Keratinocyte (primary cell): ENCODE measurements at regions not wholly inside any gene's neighbourhood (a gene's known extent, or its start where the extent isn't known, plus 50 kb on each side); places are given as distances from the start of the nearest gene placed in this dataset.

Source experiments
- DNase-seq: peaks from one replicate; pipeline ENCODE4 v3.0.0-alpha.2; 2011; ENCODE audit warnings: low read depth, missing footprints, low spot score
- FAIRE-seq: peaks from 2 replicates; lab custom pipeline; 2011; peaks lifted over from hg19 to GRCh38; lab: Jason Lieb, UNC
- H2AFZ ChIP-seq: 2 replicates; pipeline ENCODE4 v1.6.0; 2012; ENCODE audit warnings: low read length, control low read depth, inconsistent platforms; ENCODE audit not compliant: control insufficient read depth
- H3K27ac ChIP-seq: 2 replicates; pipeline ENCODE4 v1.5.1; 2011; ENCODE audit warnings: low read length; ENCODE audit not compliant: control insufficient read depth, insufficient read depth
- H3K27me3 ChIP-seq: 3 replicates; pipeline ENCODE4 v1.6.0; 2011; ENCODE audit warnings: low read length; ENCODE audit not compliant: control insufficient read depth, insufficient read depth; ENCODE audit errors: extremely low read depth
- H3K36me3 ChIP-seq, 2 experiments: 2 replicates in 1 of 2; 3 replicates in 1 of 2; pipeline ENCODE4 v1.5.1; 2011; ENCODE audit warnings: low read length in 2 of 2, mild to moderate bottlenecking in 1 of 2; ENCODE audit not compliant: control insufficient read depth in 2 of 2, insufficient read depth in 2 of 2; ENCODE audit errors: extremely low read depth in 1 of 2
- H3K4me1 ChIP-seq: 3 replicates; pipeline ENCODE4 v1.5.1; 2011; ENCODE audit warnings: low read length; ENCODE audit not compliant: control insufficient read depth, insufficient read depth; ENCODE audit errors: extremely low read depth
- H3K4me2 ChIP-seq: 3 replicates; pipeline ENCODE4 v1.6.0; 2011; ENCODE audit warnings: low read depth, low read length; ENCODE audit not compliant: control insufficient read depth, insufficient read depth; ENCODE audit errors: extremely low read depth
- H3K4me3 ChIP-seq, 3 experiments: fragments of 200-600 bp in 1 of 3; sonication (generic) in 1 of 3; 2 replicates in 2 of 3; 3 replicates in 1 of 3; pipeline ENCODE4 v1.5.1; 2011 to 2016; ENCODE audit warnings: low read length in 3 of 3, mild to moderate bottlenecking in 3 of 3, control low read depth in 2 of 3, inconsistent platforms in 1 of 3, low read depth in 1 of 3, mixed read lengths in 1 of 3, mixed run types in 1 of 3, moderate library complexity in 1 of 3; ENCODE audit not compliant: control insufficient read depth in 2 of 3, insufficient read depth in 2 of 3; ENCODE audit errors: extremely low read depth in 1 of 3
- H3K79me2 ChIP-seq: 2 replicates; pipeline ENCODE4 v1.6.0; 2012; ENCODE audit warnings: low read length; ENCODE audit not compliant: control insufficient read depth, insufficient read depth
- H3K9ac ChIP-seq: 3 replicates; pipeline ENCODE4 v1.6.0; 2011; ENCODE audit warnings: low read length; ENCODE audit not compliant: control insufficient read depth, insufficient read depth; ENCODE audit errors: extremely low read depth
- H3K9me1 ChIP-seq: 3 replicates; pipeline ENCODE4 v1.6.0; 2011; ENCODE audit warnings: low read length; ENCODE audit not compliant: control insufficient read depth, insufficient read depth; ENCODE audit errors: extremely low read depth
- H3K9me3 ChIP-seq: 2 replicates; pipeline ENCODE4 v1.5.1; 2012; ENCODE audit warnings: low read depth, low read length; ENCODE audit not compliant: control insufficient read depth
- H4K20me1 ChIP-seq: 3 replicates; pipeline ENCODE4 v1.6.0; 2011; ENCODE audit warnings: low read length; ENCODE audit not compliant: control insufficient read depth, insufficient read depth; ENCODE audit errors: extremely low read depth
- EZH2 ChIP-seq: IDR thresholded peaks from one replicate; pipeline ENCODE4 v1.6.1; 2012; ENCODE audit warnings: inconsistent platforms, mild to moderate bottlenecking, low read length, moderate library complexity
- dilution Hi-C: fragments of 300-500 bp; cut with MboI; formaldehyde crosslinking; loops from one replicate; pipeline ENCODE4 v1.7.0; 2020; ENCODE audit warnings: low sequenced_read_pairs; ENCODE audit not compliant: extremely low pct_ligation_motif_present
- TF ChIP-seq, protein P1 (sequence below), 3 experiments: IDR thresholded peaks in 1 of 3; conservative IDR thresholded peaks in 1 of 3; optimal IDR thresholded peaks in 1 of 3; 2 replicates in 2 of 3; 3 replicates in 1 of 3; pipeline versions ENCODE3 to v1.5.1; 2011; ENCODE audit warnings: low read length in 3 of 3, mild to moderate bottlenecking in 3 of 3, moderate library complexity in 2 of 3, control low read depth in 1 of 3, inconsistent platforms in 1 of 3; ENCODE audit not compliant: insufficient read depth in 2 of 3; ENCODE audit errors: extremely low read depth in 1 of 3

DNA sequence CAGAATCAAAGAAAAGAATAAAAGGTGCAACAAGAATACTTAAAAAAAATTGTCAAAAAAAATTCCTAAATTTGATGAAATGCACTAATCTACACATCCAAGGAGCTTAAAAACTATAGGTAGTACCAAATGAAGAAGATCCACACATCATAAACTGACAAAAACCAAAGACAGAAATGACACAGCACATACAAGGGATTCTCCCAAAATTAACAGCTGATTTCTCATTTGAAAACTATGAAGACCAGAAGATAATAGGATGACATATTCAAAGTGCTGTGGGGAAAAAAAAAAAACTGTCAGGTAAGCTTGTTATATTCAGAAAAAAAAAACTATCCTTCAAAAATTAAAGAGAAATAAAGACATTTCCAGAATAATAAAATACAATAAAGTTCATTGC is 618.2 kb downstream of the TNS3 start:
- no peak for FAIRE-seq
- no peak overlapping the region for H3K9ac ChIP-seq
- no peaks in the 10 kb centered on the region for H3K36me3 ChIP-seq
- no peak overlapping the region for H3K4me3 ChIP-seq
- dilution Hi-C loops = no loop called here
- H3K27me3 ChIP-seq = no peaks in the 10 kb centered on the region
- no peaks in the 10 kb centered on the region for H3K9me1 ChIP-seq
- H3K4me2 ChIP-seq = no peak overlapping the region
- no peaks in the 10 kb centered on the region for H3K79me2 ChIP-seq
- DNase-seq = no peak
- H3K27ac ChIP-seq = no peak overlapping the region
- H4K20me1 ChIP-seq = no peaks in the 10 kb centered on the region
- no peak for TF ChIP-seq EZH2
- TF ChIP-seq, protein P1, sequence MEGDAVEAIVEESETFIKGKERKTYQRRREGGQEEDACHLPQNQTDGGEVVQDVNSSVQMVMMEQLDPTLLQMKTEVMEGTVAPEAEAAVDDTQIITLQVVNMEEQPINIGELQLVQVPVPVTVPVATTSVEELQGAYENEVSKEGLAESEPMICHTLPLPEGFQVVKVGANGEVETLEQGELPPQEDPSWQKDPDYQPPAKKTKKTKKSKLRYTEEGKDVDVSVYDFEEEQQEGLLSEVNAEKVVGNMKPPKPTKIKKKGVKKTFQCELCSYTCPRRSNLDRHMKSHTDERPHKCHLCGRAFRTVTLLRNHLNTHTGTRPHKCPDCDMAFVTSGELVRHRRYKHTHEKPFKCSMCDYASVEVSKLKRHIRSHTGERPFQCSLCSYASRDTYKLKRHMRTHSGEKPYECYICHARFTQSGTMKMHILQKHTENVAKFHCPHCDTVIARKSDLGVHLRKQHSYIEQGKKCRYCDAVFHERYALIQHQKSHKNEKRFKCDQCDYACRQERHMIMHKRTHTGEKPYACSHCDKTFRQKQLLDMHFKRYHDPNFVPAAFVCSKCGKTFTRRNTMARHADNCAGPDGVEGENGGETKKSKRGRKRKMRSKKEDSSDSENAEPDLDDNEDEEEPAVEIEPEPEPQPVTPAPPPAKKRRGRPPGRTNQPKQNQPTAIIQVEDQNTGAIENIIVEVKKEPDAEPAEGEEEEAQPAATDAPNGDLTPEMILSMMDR (optimal IDR thresholded peaks at IDR 0.05 in 1 of 3, IDR thresholded peaks at IDR 0.05 in 1 of 3, conservative IDR thresholded peaks at IDR 0.05 in 1 of 3; ENCODE audit: extremely low read depth in 1 of 3, insufficient read depth in 2 of 3, low read length in 3 of 3) = no peak
- H3K9me3 ChIP-seq = peaks cover 2% of the 10 kb centered on the region
- no peak overlapping the region for H2AFZ ChIP-seq
- H3K4me1 ChIP-seq = no peaks in the 10 kb centered on the region

DNA sequence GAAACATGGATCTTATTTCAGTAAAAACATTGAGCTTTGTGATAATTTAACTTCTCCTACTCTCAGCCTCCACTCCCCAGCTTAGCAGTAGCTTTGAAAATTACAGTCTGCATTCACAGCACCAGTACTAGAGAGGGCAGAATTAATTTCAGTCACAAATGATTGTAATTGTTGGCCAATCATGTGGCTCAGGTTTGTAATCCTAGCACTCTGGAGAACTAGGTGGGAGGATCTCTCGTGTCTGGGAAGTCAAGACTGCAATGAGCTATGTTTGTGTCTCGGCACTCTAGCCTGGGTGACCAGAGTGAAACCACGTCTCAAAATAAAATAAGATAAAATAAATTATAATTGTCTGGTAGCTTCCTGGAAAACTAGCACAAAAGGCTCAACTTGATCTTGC is 620.9 kb downstream of the TNS3 start:
- H3K4me3 ChIP-seq = no peak overlapping the region
- DNase-seq (no peak), FAIRE-seq (no peak)
- no peaks in the 10 kb centered on the region for H4K20me1 ChIP-seq
- no peak overlapping the region for H2AFZ ChIP-seq
- no peak overlapping the region for H3K27ac ChIP-seq
- no peak overlapping the region for H3K4me2 ChIP-seq
- dilution Hi-C loops = no loop called here
- H3K4me1 ChIP-seq = no peaks in the 10 kb centered on the region
- no peaks in the 10 kb centered on the region for H3K9me1 ChIP-seq
- H3K9ac ChIP-seq = no peak overlapping the region
- no peaks in the 10 kb centered on the region for H3K79me2 ChIP-seq
- no peaks in the 10 kb centered on the region for H3K27me3 ChIP-seq
- no peaks in the 10 kb centered on the region for H3K36me3 ChIP-seq
- no peaks in the 10 kb centered on the region for H3K9me3 ChIP-seq
- TF ChIP-seq, protein P1 (optimal IDR thresholded peaks at IDR 0.05 in 1 of 3, IDR thresholded peaks at IDR 0.05 in 1 of 3, conservative IDR thresholded peaks at IDR 0.05 in 1 of 3; ENCODE audit: extremely low read depth in 1 of 3, insufficient read depth in 2 of 3, low read length in 3 of 3) = no peak
- no peak for TF ChIP-seq EZH2
